ENCODE measurements at regions not wholly inside any gene's neighbourhood (a gene's known extent, or its start where the extent isn't known, plus 50 kb on each side); places are given as distances from the start of the nearest gene placed in this dataset.
"Not testable (repeated sequence)": the region's sequence is repeated elsewhere in the genome, so short reads cannot be mapped to it uniquely, and the experiment has no call there.

DNA sequence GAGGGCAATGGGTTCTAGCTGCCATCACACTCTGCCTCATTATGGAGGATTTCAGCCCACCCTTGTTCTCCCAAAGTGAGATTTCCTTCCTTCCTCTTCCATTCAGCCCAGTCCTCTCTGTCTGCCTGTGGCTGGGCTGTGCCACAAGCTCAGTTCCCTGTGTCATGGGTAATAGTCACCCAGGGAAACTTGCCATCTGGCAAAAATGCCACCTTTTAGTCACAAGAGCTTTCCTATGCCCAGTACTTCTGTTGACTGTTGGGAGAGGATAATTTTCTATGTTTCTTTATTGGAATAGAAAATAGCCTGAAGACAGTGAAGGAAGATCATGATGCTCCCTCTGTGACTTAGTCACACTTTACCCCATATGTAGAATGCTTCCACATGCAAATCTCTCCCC, 71.4 kb downstream of the TLR4 start:
- DNase-seq: no peak

DNA sequence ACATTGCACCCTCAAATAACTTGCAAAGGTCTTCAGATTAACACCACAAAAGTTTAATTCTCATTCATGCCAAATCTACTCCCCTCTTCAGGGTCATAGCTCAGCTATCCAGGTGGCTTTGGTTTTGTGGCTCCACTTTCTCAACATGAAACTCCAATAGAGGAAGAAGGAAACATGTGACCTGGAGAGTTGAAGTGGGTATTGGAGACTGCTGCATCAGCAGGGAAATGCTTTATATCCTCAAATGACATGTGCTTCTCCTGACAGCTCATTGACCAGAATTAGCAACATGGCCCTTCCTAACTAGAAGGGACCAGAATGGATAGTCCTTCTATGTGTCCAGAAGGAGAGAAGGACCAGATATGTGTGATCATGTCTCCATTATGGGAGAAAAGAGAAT, 73.6 kb downstream of the TLR4 start:
- no peak for DNase-seq

DNA sequence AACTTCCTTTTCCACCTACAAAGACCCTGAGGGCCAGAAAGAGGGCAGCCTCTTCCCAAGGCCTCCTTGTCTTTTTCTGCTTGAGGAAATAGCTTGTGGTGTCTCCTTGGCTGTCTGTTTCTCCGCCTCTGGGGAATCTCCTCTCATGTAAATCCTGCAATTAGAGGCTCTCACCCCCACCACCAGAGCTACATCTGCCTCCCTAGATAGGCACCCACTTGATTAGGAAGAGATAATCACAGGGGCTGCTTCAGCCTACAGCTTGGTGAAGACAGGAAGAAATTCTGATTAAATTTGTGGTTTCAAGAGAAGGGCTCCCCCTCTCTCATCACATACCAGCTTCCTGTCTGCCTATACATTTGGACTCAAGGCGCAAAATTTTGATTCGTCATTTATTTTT, 75.6 kb downstream of the TLR4 start:
- DNase-seq: no peak

DNA sequence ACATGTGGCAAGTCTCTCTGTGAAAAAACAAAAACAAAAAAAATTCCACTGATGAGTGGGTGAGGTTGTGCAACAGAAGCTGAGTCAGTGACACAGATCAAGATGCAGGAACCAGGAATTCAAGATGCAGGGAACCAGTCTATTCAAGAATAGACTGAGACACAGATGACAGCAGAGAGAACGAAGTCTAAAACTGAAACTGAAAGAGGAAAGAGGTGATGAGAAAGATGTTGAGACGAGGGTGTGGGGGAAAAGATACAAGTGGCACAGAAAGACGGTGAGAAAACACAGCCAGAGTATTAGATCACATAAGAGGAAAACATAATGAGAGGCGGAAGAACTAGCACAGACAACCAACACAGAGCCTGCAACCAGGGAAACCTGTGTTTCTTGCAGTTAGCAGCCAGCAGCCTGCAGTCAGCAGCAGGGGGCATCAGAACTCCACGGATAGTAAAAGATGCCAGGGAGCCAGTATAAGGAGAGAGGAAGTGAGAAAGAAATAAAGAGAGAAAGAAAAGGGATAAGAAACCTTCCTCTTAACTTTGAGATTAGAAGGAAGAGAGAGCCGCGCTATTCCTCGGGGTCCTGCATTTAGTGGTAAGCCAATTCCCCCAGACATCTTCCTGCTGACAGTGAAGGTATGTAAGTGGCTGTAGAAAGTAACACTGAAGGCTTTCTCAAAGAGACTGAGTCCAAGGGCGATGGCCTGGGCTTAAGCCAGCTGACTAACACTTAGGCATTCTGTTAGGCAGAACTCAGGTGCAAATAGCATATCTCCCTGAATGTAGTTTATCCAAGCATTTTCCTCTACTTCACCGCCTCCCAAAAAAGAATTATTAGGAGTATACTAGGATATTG, 79.0 kb downstream of the TLR4 start:
- DNase-seq: peak; percentile 77

DNA sequence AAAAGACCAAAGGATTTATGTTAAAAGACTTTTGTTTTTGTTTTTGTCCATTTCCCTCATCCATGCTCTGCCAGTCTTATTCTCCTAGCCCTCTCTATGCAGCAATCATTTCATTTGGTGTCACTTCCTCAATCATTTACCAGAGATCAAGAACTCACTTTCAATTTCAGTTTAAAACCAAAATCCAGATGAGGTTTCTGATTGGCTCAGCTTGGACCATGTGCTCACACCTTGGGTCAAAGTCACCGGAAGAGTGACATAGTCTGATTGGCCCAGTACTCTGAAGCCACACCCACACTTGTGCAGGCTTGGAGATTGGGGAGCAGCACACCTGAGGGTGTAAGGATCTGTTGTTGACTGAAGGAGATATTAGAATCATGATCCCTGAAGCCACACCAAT, 79.6 kb downstream of the TLR4 start:
- DNase-seq: no peak

DNA sequence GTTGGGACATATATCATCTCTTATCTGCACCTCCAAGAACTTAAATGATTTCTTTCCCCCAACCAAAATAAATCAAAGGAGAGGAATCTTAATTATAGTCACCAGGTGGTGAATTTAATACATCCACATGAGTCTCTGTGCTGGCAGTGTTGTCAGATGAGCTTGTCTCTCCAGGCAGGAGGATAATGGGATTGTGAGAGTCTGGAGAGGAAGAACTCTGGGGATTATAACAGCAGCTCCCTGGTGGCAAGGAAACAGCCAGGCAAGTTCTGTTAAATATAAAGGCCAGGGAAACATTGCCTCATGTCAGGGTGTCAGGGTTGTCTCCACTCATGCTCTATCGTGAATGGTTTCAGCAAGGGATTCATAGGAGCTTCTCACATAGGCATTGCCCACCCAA, 80.8 kb downstream of the TLR4 start:
- no peak for DNase-seq

DNA sequence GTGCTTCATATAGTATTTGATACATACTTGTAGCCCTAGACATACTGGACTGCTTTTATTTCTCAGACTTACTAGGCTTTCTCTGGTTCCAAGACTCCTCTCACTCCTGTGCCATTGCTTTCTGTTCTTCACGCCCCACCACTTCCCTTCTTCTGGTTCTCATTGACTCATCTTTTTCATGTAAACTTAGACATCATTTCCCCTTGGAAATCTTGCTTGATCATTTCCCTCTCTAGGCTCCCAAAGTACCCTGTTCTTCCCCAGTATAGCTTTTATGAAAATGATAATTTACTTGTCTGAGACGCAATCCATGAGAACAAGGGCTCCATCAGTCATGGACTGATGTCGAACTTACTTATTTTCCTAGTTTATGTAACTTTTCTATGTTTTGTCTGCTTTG, 83.5 kb downstream of the TLR4 start:
- no peak for DNase-seq

DNA sequence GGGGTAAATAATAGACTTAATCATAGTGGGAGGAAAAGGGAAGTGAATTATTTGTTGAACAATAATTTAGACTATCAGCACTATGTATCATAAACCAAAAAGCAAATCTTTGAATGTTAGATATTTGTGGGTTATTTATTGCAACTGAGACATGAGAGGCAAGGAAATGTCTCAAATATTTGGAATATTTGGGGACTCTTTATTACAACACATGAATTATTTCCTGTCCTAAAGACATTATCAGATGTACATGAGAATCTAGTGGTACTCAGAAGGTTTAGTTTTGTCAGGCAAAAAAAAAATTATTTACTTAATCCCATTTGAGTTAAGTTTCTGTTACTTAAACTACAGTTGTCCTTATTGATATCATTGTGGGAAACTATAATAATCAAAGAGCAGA, 91.1 kb downstream of the TLR4 start:
- DNase-seq: no peak

DNA sequence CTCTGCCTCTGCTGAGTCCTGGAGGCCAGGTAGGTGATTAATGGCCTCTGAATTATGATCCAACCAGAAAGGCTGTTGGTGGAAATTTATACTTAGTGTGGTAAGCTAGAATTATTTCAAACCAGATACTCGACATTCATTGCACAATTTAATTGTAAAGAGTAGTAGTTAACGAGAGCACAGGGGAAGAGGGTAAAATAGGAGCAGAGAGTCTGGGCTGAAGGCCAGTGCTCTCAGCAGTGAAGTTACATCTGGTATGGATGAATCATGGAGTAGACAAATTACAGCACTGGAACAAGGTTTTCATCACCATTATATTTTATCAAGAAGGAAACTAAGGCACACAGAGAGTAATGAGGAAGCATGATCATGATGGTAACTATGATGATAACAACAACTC, 92.5 kb downstream of the TLR4 start:
- DNase-seq: no peak

DNA sequence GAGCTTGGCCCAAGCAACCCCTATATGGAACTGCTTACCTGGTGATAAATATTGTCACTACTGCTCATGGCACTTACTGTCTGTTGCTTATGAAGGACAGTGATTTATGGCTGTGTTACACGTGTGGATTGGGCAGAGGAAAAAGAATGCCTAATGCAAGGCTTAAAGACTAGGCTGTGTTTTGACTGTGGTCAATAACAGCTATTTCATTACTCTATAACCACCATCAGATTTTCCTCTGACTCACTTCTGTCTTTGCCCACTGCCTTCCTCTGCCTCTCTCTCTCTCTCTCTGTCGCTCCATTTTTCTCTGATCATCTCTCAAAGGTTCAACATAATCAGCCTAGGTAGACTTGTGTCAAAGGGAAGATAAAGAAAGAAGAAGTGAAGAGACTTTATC, 96.2 kb downstream of the TLR4 start:
- DNase-seq: no peak

DNA sequence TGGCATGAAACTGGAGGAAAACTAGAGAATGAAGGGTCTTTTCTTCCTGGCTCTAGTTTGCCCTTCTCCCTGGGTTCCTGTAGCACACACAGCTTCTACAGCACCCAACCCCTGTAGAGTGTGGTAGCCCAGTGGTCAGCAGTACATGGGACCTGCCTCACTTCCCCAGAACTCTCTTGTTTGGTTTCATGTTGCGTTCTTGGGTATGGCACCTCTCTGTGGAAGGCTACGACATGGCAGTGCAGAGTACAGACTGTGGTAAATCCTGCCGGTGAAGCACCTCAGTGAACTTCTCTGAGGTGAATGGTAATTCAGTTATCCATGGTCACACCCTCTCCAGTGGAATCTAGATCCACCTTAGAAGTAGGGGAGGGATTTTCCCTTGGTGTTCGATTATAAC, 105.5 kb downstream of the TLR4 start:
- no peak for DNase-seq

DNA sequence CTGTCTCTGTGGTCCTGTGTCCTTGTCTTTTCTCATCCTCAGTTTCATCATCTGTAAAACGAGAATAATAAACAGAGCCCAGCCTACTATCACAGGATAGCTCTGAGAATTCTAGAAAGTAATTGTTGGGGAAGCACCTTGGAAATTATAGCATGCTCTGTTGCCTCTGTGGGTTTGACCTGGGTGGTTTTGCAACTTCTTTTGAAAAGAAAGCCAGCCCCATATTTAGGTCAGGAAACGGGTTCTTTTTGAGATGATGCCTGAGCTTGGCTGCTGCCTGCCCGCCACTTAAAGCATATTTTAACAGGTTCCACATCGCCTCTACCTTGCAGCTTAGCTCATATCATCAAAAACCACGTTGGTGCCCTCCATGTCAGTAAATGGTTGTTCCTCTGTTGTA, 111.1 kb downstream of the TLR4 start:
- DNase-seq: no peak

DNA sequence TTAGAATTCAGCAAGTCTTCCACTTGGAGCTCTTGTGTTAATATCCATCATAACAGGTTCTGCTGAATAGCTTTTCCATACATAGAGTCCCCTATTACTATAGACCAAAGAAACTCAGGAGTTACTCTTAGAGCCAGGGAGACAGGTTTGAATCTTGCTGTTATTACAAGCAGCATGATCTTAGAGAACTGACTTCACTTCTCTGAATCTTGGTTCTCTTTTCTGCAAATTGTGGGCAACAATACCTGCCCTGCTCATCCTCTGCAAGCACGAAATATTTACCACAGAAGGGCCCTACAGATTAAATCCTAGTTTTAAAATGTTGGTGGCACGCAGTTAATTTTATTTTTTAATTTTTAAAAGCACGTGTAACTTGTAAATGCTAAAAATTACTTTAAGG, 111.7 kb downstream of the TLR4 start:
- no peak for DNase-seq

DNA sequence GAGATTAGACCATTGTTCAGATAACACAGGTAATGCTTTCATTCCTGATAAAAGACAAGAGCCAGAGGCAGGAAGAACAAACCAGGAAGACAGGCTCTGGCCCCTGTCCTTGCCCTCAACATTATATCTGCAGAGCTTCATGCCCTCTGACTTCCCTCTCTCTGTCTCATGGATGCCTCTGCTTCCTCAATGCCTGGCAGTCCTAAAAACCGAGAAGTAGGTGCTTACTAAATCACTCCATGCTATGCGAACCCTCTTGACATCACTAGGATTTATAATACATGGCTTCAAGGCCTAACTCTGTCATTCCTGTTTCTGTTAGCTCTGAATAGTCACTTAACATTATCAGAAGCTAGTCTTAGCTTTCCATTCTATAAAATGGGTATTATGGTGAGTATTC, 117.8 kb downstream of the TLR4 start:
- no peak for DNase-seq

DNA sequence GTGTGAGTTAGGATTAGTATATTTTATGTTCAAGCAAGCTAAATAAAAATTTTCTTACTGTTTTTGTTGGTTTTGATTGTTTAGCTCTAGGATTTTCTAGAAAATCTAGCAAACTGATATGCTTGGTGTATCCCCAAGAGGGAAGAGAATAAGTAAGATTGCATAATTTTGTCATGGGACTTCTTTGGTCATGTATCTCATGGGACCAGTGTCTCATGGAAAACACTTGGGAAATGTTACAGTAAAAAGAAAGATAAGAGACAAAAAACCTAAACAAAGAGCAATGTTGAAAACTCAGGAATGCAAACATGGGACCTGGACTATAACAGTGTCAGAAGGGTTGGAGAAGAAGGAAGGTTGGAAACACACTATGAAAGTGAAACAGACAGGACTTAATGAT, 119.4 kb downstream of the TLR4 start:
- no peak for DNase-seq

DNA sequence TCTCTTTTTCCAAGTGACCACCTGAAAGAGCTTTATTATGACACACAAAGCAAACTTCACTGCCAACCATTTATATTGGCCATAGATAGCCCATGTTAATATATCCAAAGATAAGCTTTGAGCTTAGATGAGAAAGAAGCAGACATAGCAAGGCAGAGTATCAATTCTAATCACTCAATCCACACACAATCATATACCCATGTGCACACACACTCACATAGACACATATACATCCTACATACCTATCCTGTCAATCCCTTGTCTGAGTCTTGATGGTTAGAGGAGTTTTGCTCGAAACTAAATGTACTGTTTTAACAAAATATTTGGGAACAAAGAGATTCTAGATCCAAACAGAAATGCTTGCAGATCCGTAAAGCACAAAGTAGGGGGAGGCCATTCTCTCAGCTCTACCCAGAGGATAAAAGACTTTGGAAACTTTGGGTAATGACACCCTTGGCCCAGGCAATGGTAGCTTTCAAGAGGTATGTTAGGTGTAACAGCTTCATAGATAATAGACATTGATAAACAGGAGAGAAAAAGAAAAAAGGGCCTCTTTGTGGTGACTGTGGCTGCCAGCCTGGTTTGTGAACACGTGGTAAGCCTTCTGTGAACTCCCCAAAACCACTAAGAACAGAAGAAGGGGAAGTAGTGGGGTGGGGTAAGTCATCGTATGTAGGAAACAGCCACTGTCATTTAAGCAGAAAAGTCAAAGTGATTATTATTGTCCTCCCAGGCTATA, 121.6 kb downstream of the TLR4 start:
- DNase-seq: no peak

DNA sequence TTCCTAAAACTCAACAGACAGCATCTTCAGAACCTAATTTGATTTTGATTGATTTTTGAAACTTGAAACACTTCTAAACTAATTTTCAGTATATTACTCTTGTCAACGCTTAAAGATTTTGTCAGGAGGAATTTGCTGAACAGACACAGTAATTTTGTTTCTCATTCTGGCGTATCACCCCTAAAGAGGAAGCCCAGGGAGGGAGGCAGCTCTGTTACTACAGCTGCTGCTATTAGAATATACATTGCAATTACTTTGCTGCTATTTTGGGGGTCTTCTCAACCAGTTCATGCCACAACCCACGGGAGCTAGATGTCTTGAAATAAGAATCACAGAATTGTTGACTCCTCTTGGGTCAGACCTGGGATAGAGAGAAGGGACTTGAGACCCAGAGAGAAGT, 122.6 kb downstream of the TLR4 start:
- no peak for DNase-seq

DNA sequence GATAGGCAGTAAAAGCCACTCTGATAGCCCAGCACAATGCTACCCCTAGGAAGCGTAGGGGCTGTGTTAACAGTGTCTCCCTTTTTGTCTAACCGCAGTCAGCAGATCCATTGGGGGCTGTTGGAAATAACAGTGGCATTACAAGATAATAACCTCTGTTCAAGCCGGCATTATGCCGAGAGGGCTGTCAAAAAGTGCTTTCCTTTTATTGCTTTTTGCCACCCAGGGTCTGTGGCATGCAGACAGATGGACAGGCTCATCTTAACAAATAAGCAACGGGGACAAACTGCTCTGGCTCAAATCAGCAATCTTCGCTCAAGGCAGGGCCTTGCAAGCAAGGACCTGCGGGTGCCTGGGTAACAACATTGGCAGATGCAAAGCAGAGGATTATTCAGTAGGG, 123.3 kb downstream of the TLR4 start:
- DNase-seq: no peak

DNA sequence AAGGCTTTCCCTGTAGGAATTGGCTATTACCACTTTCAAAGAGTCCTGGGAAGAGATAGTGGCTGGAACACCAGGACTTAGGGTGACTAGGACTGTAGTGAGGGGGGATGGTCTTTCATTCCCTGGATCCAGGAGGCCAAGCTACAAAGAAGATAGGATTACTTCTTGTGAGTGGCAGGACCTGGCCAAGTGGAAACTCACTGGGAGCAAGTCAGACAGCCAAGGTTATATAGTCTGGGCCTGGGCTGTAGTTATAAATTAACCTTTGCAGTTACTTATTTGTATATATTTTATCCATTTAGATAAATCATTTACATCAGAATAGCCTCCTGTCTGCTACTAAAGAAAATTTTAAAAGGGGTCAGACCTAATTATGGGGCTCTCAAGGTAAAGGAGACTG, 124.3 kb downstream of the TLR4 start:
- no peak for DNase-seq

DNA sequence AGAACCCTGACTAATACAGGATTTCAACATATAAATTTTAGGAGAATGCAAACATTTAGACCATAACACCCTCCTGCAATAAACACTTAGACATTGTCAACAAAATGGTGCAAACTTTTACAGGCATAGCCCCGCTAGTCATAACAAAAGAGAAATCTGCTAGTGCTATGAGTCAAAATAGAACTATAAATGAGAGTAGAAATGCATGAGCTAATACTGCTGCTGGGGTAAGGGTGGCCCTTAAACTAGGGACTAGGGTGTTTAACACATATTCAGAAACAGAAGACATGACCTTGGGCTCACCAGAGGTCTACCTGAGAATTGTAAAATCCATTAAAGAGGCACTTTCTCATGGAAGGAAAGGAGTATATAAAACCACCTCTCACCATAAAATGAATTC, 131.6 kb downstream of the TLR4 start:
- DNase-seq: no peak

DNA sequence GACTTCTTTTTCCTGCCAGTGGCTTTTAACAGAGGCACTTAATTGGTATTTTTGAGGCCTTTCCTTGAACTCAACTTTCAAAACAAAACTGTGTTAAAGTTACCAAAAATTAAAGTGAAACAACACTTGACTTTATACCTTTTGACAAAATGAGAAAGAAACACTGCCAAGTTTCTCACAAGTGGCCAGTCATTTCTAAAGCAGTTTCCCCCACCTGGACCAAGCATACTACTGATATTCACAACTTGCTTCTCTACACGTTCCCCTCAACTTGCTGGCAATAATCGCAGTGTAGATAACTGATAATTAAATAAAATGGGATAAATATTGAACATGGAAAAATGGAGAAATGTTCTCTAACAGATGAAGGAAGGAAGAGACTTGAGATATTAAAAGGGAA, 135.7 kb downstream of the TLR4 start:
- no peak for DNase-seq

DNA sequence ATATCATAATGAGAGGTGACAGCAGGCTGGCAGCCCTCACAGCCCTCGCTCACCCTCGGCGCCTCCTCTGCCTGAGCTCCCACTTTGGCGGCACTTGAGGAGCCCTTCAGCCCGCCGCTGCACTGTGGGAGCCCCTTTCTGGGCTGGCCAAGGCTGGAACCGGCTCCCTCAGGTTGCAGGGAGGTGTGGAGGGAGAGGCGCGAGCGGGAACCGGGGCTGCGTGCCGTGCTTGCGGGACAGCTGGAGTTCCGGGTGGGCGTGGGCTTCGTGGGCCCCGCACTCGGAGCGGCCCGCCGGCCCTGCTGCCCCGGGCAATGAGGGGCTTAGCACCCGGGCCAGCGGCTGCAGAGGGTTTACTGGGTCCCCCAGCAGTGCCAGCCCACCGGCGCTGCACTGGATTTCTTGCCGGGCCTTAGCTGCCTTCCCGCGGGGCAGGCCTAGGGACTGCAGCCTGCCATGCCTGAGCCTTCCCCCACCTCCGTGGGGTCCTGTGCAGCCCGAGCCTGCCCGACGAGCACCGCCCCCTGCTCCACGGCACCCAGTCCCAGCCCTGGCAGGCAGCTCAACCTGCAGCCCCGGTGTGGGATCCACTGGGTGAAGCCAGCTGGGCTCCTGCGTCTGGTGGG, 147.7 kb downstream of the TLR4 start:
- not testable (repeated sequence) for DNase-seq

DNA sequence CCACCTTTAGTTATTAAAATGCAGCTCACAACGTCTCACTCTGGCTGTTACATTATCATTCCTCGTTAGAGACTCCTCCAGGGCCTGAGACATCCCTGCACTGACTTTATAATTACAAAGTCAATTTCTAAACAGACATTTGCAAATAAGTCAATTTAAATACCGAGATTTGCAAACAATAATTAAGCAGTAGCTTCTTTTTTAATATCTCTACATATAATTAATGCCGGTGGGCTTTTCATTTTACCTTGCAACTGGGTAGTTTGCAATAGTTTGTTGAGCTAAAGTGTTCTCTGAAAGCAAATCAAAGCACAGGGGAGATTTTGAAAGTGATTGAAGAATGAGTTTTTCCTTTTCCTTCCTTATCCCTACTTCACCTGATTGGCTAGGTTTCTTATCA, 154.4 kb downstream of the TLR4 start:
- DNase-seq: no peak

DNA sequence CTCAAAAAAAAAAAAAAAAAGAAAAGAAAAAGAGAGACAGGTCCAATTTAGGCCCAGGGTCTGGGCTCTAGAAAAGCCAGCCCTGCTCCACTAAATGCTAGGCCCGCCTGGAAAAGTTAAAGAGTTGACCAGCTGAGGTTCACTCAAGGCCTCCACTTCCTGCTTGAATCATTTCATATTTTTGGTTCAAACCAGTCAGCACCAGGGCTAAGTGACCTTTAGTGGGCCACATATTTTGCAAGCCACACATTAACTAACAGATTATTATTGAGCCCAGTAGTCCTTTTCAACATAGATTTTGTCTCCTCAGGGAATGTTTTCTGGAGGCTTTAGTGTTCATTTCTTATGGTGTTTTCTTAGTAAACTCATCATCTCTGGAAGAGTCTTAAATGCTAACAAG, 156.6 kb downstream of the TLR4 start:
- DNase-seq: no peak

All from NCI-H774 (cell line).